ENCODE measurements at regions not wholly inside any gene's neighbourhood (a gene's known extent, or its start where the extent isn't known, plus 50 kb on each side); places are given as distances from the start of the nearest gene placed in this dataset.

DNA sequence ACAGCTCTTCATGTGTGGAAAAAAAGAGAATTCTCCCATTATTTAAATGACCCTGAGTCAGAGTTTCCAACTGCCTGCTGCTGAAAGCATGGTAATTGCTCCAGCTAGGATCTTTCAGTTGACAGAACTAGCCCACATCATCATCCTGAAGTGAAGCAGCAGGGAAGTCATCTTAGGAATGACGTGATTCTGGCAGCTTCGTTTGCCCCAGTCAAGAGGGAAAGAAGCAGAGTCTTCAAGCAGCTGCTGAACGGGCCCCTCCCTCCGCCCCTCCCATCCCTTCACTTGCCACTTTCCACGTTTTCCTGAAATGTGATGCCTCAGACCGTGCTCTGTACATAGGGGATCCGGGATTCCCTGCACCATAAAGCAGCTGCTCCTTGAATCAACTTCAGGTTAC, 455.0 kb upstream of the TMEM132C start:
- intact Hi-C loops (cut with DNase I; ENCODE audit: low total_unique reads), result no loop called here
- Histone ChIP-seq H3K27me3 (no peaks in the 10 kb centered on the region), H3K4me3 (no peak overlapping the region), H3K36me3 (no peaks in the 10 kb centered on the region), H3K27ac (no peak overlapping the region), H3K9me3 (no peaks in the 10 kb centered on the region), H3K4me1 (no peaks in the 10 kb centered on the region)
- no peak for TF ChIP-seq POLR2A (IDR thresholded peaks at IDR 0.05)
- no peak for ATAC-seq
- in situ Hi-C loops (cut with MboI; ENCODE audit: low sequenced_read_pairs in 4 of 4), result no loop called here
- DNase-seq, result no peak

DNA sequence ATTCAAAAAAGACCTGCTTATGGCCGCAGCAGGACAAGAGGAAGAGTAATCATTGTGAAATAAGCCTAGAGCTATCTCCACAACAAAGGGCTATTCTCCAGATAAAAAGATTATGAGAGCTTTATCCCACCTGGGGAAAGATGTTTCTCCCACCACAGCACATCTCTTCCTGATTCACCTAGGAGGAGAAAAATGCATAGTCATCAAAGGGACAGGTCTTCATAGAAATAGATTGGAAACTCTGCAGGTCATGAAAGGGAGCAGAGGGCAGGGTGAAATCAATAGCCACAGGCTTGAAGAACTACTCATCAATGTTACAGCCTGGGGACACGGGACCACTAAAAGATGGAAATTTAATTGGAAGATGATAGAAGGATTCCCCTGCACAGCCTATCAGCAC, 453.8 kb upstream of the TMEM132C start:
- Histone ChIP-seq H3K27ac (no peak overlapping the region), H3K4me3 (no peak overlapping the region), H3K36me3 (no peaks in the 10 kb centered on the region), H3K27me3 (no peaks in the 10 kb centered on the region), H3K9me3 (no peaks in the 10 kb centered on the region), H3K4me1 (no peaks in the 10 kb centered on the region)
- in situ Hi-C loops (cut with MboI; ENCODE audit: low sequenced_read_pairs in 4 of 4), result no loop called here
- DNase-seq (no peak), ATAC-seq (no peak)
- TF ChIP-seq POLR2A (IDR thresholded peaks at IDR 0.05) (no peak), CTCF (IDR thresholded peaks at IDR 0.05 in 4 of 5, conservative IDR thresholded peaks at IDR 0.05 in 1 of 5) (no peak)
- intact Hi-C loops (cut with DNase I; ENCODE audit: low total_unique reads), result no loop called here

DNA sequence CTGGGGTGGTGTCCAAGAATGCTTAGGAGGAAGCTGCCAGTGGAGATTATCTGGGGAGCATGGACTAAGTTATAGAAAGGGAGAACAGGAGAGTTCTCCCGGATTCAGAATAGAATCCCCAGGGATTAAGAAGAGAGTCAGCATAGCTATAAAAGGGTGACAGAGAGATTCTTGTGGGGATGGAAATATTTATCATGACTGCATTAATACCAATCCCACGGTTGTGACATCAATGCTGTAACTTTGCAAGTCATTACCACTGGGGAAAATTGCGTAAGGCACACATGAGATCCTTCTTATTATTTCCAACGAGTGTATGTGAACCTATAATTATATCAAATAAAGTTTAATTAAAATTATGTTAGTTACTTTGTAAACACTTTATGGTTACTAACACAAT, 447.9 kb upstream of the TMEM132C start:
- DNase-seq (no peak), ATAC-seq (no peak)
- Histone ChIP-seq H3K27ac (no peak overlapping the region), H3K36me3 (no peaks in the 10 kb centered on the region), H3K9me3 (no peaks in the 10 kb centered on the region), H3K4me1 (no peaks in the 10 kb centered on the region), H3K27me3 (no peaks in the 10 kb centered on the region), H3K4me3 (no peak overlapping the region)
- intact Hi-C loops (cut with DNase I; ENCODE audit: low total_unique reads) (no loop called here), in situ Hi-C loops (cut with MboI; ENCODE audit: low sequenced_read_pairs in 4 of 4) (no loop called here)
- TF ChIP-seq CTCF (IDR thresholded peaks at IDR 0.05 in 4 of 5, conservative IDR thresholded peaks at IDR 0.05 in 1 of 5), result no peak
- TF ChIP-seq POLR2A (IDR thresholded peaks at IDR 0.05), result no peak

- Histone ChIP-seq H3K36me3 (no peaks in the 10 kb centered on the region), H3K4me1 (no peaks in the 10 kb centered on the region), H3K9me3 (no peaks in the 10 kb centered on the region), H3K27me3 (no peaks in the 10 kb centered on the region), H3K4me3 (no peak overlapping the region), H3K27ac (no peak overlapping the region)
- DNase-seq (no peak), ATAC-seq (no peak)
- in situ Hi-C loops (cut with MboI; ENCODE audit: low sequenced_read_pairs in 4 of 4), result no loop called here
- intact Hi-C loops (cut with DNase I; ENCODE audit: low total_unique reads), result no loop called here
- TF ChIP-seq POLR2A (IDR thresholded peaks at IDR 0.05), result no peak
- TF ChIP-seq CTCF (IDR thresholded peaks at IDR 0.05 in 4 of 5, conservative IDR thresholded peaks at IDR 0.05 in 1 of 5), result no peak
Observed at GRCh38 chr12:127820271-127820670, 446.7 kb upstream of the TMEM132C start.

DNA sequence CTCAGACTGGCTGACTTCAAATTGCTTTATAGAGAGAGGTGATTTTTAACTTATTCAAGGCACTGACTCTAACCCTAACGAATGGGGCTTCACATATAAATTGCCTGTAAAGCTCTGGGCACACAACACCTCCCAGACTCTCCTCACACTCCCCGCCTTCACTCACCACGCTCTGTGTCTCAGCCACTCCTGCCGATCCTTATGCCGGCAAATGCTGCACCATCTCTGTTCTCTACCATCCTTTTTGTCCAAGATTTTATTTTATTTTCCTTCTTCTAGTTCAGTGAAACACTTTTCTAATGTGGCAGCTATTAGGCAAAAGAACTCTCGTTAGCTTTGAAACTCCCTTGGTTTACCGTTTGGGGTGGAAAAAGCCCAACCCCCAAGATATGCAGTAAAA, 446.1 kb upstream of the TMEM132C start:
- ATAC-seq, result no peak
- H3K9me3 ChIP-seq, result no peaks in the 10 kb centered on the region
- no peaks in the 10 kb centered on the region for H3K36me3 ChIP-seq
- no peak overlapping the region for H3K4me3 ChIP-seq
- no peak for TF ChIP-seq POLR2A (IDR thresholded peaks at IDR 0.05)
- DNase-seq, result no peak
- H3K4me1 ChIP-seq, result no peaks in the 10 kb centered on the region
- intact Hi-C loops (cut with DNase I; ENCODE audit: low total_unique reads), result no loop called here
- H3K27me3 ChIP-seq, result no peaks in the 10 kb centered on the region
- in situ Hi-C loops (cut with MboI; ENCODE audit: low sequenced_read_pairs in 4 of 4), result no loop called here
- no peak overlapping the region for H3K27ac ChIP-seq

DNA sequence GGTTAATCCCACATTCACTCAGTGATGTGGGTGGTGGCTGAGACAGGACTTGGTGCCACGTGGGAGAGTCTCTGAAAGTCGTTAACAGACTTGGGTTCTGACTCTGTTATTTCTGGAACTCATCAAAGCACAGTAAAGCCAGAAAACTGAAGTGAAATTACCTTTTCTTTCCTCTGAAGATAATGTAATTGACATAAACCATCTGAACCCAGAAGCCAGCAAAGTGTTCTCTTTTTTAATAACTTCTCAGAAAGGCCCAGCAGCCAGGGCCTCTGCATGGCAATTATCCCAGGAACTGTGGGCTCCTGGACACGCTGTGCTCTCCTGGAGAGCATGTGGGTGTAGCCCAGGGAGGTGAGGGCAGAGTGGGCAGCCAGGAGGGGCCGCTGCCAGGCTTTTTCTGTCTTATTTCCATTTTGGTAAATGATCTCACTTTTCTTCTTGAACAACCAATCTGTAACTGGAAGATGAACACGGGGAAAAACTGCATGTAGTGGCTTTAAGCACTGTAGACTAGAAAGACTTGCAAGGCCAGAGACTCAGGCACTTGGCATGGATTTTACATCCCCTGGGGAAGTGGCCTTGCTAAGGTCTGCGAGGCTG, 444.1 kb upstream of the TMEM132C start:
- DNase-seq (no peak), ATAC-seq (no peak)
- no peaks in the 10 kb centered on the region for H3K9me3 ChIP-seq

More for the DNA sequence above, 444.1 kb upstream of the TMEM132C start:
- no peak overlapping the region for H3K4me3 ChIP-seq
- in situ Hi-C loops (cut with MboI; ENCODE audit: low sequenced_read_pairs in 4 of 4) (no loop called here), intact Hi-C loops (cut with DNase I; ENCODE audit: low total_unique reads) (no loop called here)
- no peak for TF ChIP-seq POLR2A (IDR thresholded peaks at IDR 0.05)
- TF ChIP-seq CTCF (IDR thresholded peaks at IDR 0.05 in 4 of 5, conservative IDR thresholded peaks at IDR 0.05 in 1 of 5), result no peak
- H3K4me1 ChIP-seq, result no peaks in the 10 kb centered on the region
- H3K27me3 ChIP-seq, result no peaks in the 10 kb centered on the region
- H3K36me3 ChIP-seq, result no peaks in the 10 kb centered on the region
- no peak overlapping the region for H3K27ac ChIP-seq

All from gastrocnemius medialis (tissue), 4 donors.